HL-60 (cell line): ENCODE measurements at regions not wholly inside any gene's neighbourhood (a gene's known extent, or its start where the extent isn't known, plus 50 kb on each side); places are given as distances from the start of the nearest gene placed in this dataset.

Experiments
- DNase-seq, 2 experiments: peaks; one replicate each; pipeline ENCODE4 v3.0.0-alpha.2; 2010 to 2020; ENCODE audit warnings: low read depth in 1 of 2, low spot score in 1 of 2
- H3K27ac ChIP-seq: fragments of 250-450 bp; sonication (Bioruptor Pico); replicated peaks from 2 replicates; pipeline ENCODE4 v1.5.1; 2020; ENCODE audit warnings: mild to moderate bottlenecking, moderate library complexity
- H3K27me3 ChIP-seq: fragments of 250-450 bp; sonication (Bioruptor Pico); 2 replicates; pipeline ENCODE4 v1.5.1; 2021; ENCODE audit warnings: mild to moderate bottlenecking, moderate library complexity; ENCODE audit not compliant: insufficient read depth, poor library complexity, severe bottlenecking
- H3K4me3 ChIP-seq: replicated peaks from 2 replicates; pipeline ENCODE4 v1.5.1; 2011; ENCODE audit warnings: mild to moderate bottlenecking, control low read depth, low read length; ENCODE audit not compliant: insufficient read depth
- CTCF ChIP-seq: IDR thresholded peaks from one replicate; pipeline ENCODE4 v1.5.1; 2011; ENCODE audit warnings: low read length, control low read depth, inconsistent platforms; ENCODE audit not compliant: insufficient read depth
- GABPA ChIP-seq: IDR thresholded peaks from 2 replicates; pipeline ENCODE4 v1.6.1; 2012; ENCODE audit warnings: low read depth
- POLR2AphosphoS5 ChIP-seq: IDR thresholded peaks from 2 replicates; pipeline ENCODE4 v1.6.1; 2012; ENCODE audit warnings: low read depth
- REST ChIP-seq: IDR thresholded peaks from 2 replicates; pipeline ENCODE4 v1.6.1; 2012; ENCODE audit warnings: low read depth; ENCODE audit not compliant: insufficient replicate concordance
- SPI1 ChIP-seq: IDR thresholded peaks from 2 replicates; pipeline ENCODE4 v1.6.1; 2012; ENCODE audit warnings: low read depth, mild to moderate bottlenecking, borderline replicate concordance

- Histone ChIP-seq H3K4me3 (no peak overlapping the region), H3K27me3 (no peaks in the 10 kb centered on the region), H3K27ac (no peak overlapping the region)
- no peak for DNase-seq
- no peak for TF ChIP-seq CTCF
- TF ChIP-seq SPI1 = no peak
- TF ChIP-seq POLR2AphosphoS5 = no peak
- no peak for TF ChIP-seq REST
- TF ChIP-seq GABPA = no peak
Measured at GRCh38 chr9:88794100-88794499, 197.2 kb upstream of the S1PR3 start.

- H3K27me3 ChIP-seq = no peaks in the 10 kb centered on the region
- H3K27ac ChIP-seq = no peak overlapping the region
- no peak for DNase-seq
- H3K4me3 ChIP-seq = no peak overlapping the region
- no peak for TF ChIP-seq POLR2AphosphoS5
- no peak for TF ChIP-seq GABPA
- no peak for TF ChIP-seq REST
- no peak for TF ChIP-seq CTCF
- TF ChIP-seq SPI1 = no peak
Measured at GRCh38 chr9:88796947-88797346, 194.3 kb upstream of the S1PR3 start.

GRCh38 chr9:88798476-88798875 lies 192.8 kb upstream of the S1PR3 start:
- no peaks in the 10 kb centered on the region for H3K27me3 ChIP-seq
- DNase-seq = no peak
- H3K4me3 ChIP-seq = no peak overlapping the region
- no peak for TF ChIP-seq REST
- TF ChIP-seq GABPA = no peak
- TF ChIP-seq CTCF = no peak
- TF ChIP-seq POLR2AphosphoS5 = no peak
- H3K27ac ChIP-seq = no peak overlapping the region
